Activated CD8-positive, alpha-beta T cell treated with anti-CD3 and anti-CD28 coated beads for 36 hours (primary cell): ENCODE measurements at regions not wholly inside any gene's neighbourhood (a gene's known extent, or its start where the extent isn't known, plus 50 kb on each side); places are given as distances from the start of the nearest gene placed in this dataset.

Experiments used
- ATAC-seq: fragments of 200-7000 bp; cut with Tn5 transposase; one replicate; pipeline ENCODE4 v1.10.0; 2021; ENCODE audit warnings: mild to moderate bottlenecking, moderate library complexity
- CTCF ChIA-PET: fragments of 350-600 bp; sonication (Branson Sonifier 250); formaldehyde crosslinking; loops from one replicate; lab custom pipeline; 2021; ENCODE audit warnings: antibody characterized with exemption; lab: Charles Lee
- POLR2A ChIA-PET: fragments of 350-600 bp; sonication (Branson Sonifier 250); formaldehyde crosslinking; loops from one replicate; lab custom pipeline; 2021; ENCODE audit warnings: antibody characterized with exemption; lab: Charles Lee
- DNase-seq: peaks from one replicate; pipeline ENCODE4 v3.0.0-alpha.2; 2020
- H3K27ac Mint-ChIP-seq: one replicate; pipeline ENCODE4 v1.8.0; 2021; ENCODE audit warnings: mild to moderate bottlenecking, mixed read lengths
- H3K27me3 Mint-ChIP-seq: one replicate; pipeline ENCODE4 v1.8.0; 2021; ENCODE audit warnings: mixed read lengths
- H3K36me3 Mint-ChIP-seq: one replicate; pipeline ENCODE4 v1.8.0; 2021; ENCODE audit warnings: low read depth, mixed read lengths
- H3K4me1 Mint-ChIP-seq: one replicate; pipeline ENCODE4 v1.8.0; 2021; ENCODE audit warnings: low read depth, mixed read lengths
- H3K4me3 Mint-ChIP-seq: one replicate; pipeline ENCODE4 v1.8.0; 2021; ENCODE audit warnings: mild to moderate bottlenecking, moderate library complexity, mixed read lengths
- H3K9me3 Mint-ChIP-seq: one replicate; pipeline ENCODE4 v1.8.0; 2021; ENCODE audit warnings: mixed read lengths
- CTCF ChIP-seq: fragments of 200-600 bp; IDR thresholded peaks from one replicate; pipeline ENCODE4 v1.8.0; 2022; ENCODE audit warnings: antibody characterized with exemption, mild to moderate bottlenecking
- intact Hi-C: fragments of 100-400 bp; cut with micrococcal nuclease; formaldehyde crosslinking; loops from one replicate; pipeline ENCODE4 v1.10.0; 2022

- no peak for TF ChIP-seq CTCF
- no peak overlapping the region for H3K4me3 Mint-ChIP-seq
- H3K4me1 Mint-ChIP-seq: peaks cover 11% of the 10 kb centered on the region
- peaks cover 3% of the 10 kb centered on the region for H3K27me3 Mint-ChIP-seq
- ATAC-seq (no peak), DNase-seq (no peak)
- intact Hi-C loops: no loop called here
- no peak overlapping the region for H3K27ac Mint-ChIP-seq
- H3K36me3 Mint-ChIP-seq: no peaks in the 10 kb centered on the region
- H3K9me3 Mint-ChIP-seq: peaks cover 4% of the 10 kb centered on the region
- CTCF ChIA-PET: no interaction called here
- POLR2A ChIA-PET: no interaction called here
Observed at GRCh38 chr10:88045096-88045495, 181.7 kb downstream of the PTEN start.

GRCh38 chr10:88045656-88046415 lies 182.4 kb downstream of the PTEN start:
- ChIA-PET CTCF (no interaction called here), POLR2A (no interaction called here)
- Mint-ChIP-seq H3K4me1 (peaks cover 11% of the 10 kb centered on the region), H3K27ac (no peak overlapping the region), H3K9me3 (peaks cover 4% of the 10 kb centered on the region), H3K4me3 (no peak overlapping the region), H3K36me3 (no peaks in the 10 kb centered on the region), H3K27me3 (peaks cover 3% of the 10 kb centered on the region)
- TF ChIP-seq CTCF: no peak
- DNase-seq (no peak), ATAC-seq (no peak)
- intact Hi-C loops: no loop called here

GRCh38 chr10:88047579-88047978 lies 184.2 kb downstream of the PTEN start:
- H3K36me3 Mint-ChIP-seq: no peaks in the 10 kb centered on the region
- ChIA-PET POLR2A (interaction anchor here (0.6 kb wide), 1 partner anchor 152 kb away, joined by 3 read pairs; no protein-coding TSS in a partner anchor), CTCF (no interaction called here)
- peaks cover 3% of the 10 kb centered on the region for H3K27me3 Mint-ChIP-seq
- no peak overlapping the region for H3K27ac Mint-ChIP-seq
- H3K4me1 Mint-ChIP-seq: peaks cover 11% of the 10 kb centered on the region
- H3K4me3 Mint-ChIP-seq: no peak overlapping the region
- intact Hi-C loops: no loop called here
- peaks cover 4% of the 10 kb centered on the region for H3K9me3 Mint-ChIP-seq
- ATAC-seq: no peak
- TF ChIP-seq CTCF: no peak
- no peak for DNase-seq

GRCh38 chr10:88048312-88048711 lies 184.9 kb downstream of the PTEN start:
- no peaks in the 10 kb centered on the region for H3K36me3 Mint-ChIP-seq
- ATAC-seq (no peak), DNase-seq (no peak)
- POLR2A ChIA-PET: no interaction called here
- TF ChIP-seq CTCF: no peak
- peaks cover 11% of the 10 kb centered on the region for H3K4me1 Mint-ChIP-seq
- H3K27ac Mint-ChIP-seq: no peak overlapping the region
- no peak overlapping the region for H3K4me3 Mint-ChIP-seq
- H3K9me3 Mint-ChIP-seq: peaks cover 4% of the 10 kb centered on the region
- CTCF ChIA-PET: no interaction called here
- intact Hi-C loops: no loop called here
- H3K27me3 Mint-ChIP-seq: peaks cover 3% of the 10 kb centered on the region

- DNase-seq: no peak
- intact Hi-C loops: no loop called here
- H3K4me3 Mint-ChIP-seq: no peak overlapping the region
Observed at GRCh38 chr10:88049204-88049603, 185.8 kb downstream of the PTEN start.

More at GRCh38 chr10:88049204-88049603, 185.8 kb downstream of the PTEN start:
- Mint-ChIP-seq H3K27ac (no peak overlapping the region), H3K9me3 (peaks cover 4% of the 10 kb centered on the region), H3K27me3 (peaks cover 3% of the 10 kb centered on the region), H3K4me1 (peaks cover 11% of the 10 kb centered on the region), H3K36me3 (no peaks in the 10 kb centered on the region)
- TF ChIP-seq CTCF: no peak
- POLR2A ChIA-PET: no interaction called here
- ATAC-seq: no peak
- CTCF ChIA-PET: no interaction called here
